Sigmoid colon (tissue), 6 donors: ENCODE measurements at regions not wholly inside any gene's neighbourhood (a gene's known extent, or its start where the extent isn't known, plus 50 kb on each side); places are given as distances from the start of the nearest gene placed in this dataset.

ENCODE experiments used
- DNase-seq: peaks from one replicate; pipeline ENCODE4 v3.0.0-alpha.2; 2019
- H3K27ac ChIP-seq, 4 donors: fragments of 200-600 bp; sonication (generic); one replicate each; pipeline ENCODE4 v1.5.1; 2016 to 2019; ENCODE audit warnings: mild to moderate bottlenecking in 1 of 4
- H3K27me3 ChIP-seq, 3 donors: fragments of 200-600 bp; sonication (generic); one replicate each; pipeline ENCODE4 v1.5.1; 2019; ENCODE audit warnings: mild to moderate bottlenecking in 1 of 3
- H3K36me3 ChIP-seq, 4 donors: fragments of 200-600 bp; sonication (generic); one replicate each; pipeline ENCODE4 v1.5.1; 2016 to 2019
- H3K4me1 ChIP-seq, 4 donors: fragments of 200-600 bp; sonication (generic); one replicate each; pipeline ENCODE4 v1.5.1; 2017 to 2019
- H3K4me3 ChIP-seq, 4 donors: fragments of 200-600 bp; sonication (generic); one replicate each; pipeline ENCODE4 v1.5.1; 2017 to 2019; ENCODE audit warnings: mild to moderate bottlenecking in 2 of 4, moderate library complexity in 1 of 4
- H3K9me3 ChIP-seq, 4 donors: fragments of 200-600 bp in 3 of 4; sonication (generic) in 3 of 4; one replicate each; pipeline versions ENCODE4 v1.5.1 to v1.6.1; 2013 to 2019
- EP300 ChIP-seq, 4 donors: sonication (generic); formaldehyde crosslinking; IDR thresholded peaks; one replicate each; pipeline ENCODE4 v1.6.1; 2017; ENCODE audit warnings: antibody characterized with exemption in 4 of 4
- POLR2A ChIP-seq, 2 donors: fragments of 450-650 bp; IDR thresholded peaks; one replicate each; pipeline ENCODE4 v1.6.1; 2016; ENCODE audit warnings: antibody characterized with exemption in 2 of 2, mild to moderate bottlenecking in 2 of 2, moderate library complexity in 2 of 2
- POLR2AphosphoS5 ChIP-seq, 4 donors: sonication (generic); formaldehyde crosslinking; IDR thresholded peaks; one replicate each; pipeline ENCODE4 v1.6.1; 2017; ENCODE audit warnings: antibody characterized with exemption in 4 of 4
- WGBS, 2 donors: extraction: QIAGEN DNeasy Blood & Tissue Kit; methylation state at CpG; one replicate each; pipeline ENCODE4 v1.1.7; 2013; 5-methylcytosine and 5-hydroxymethylcytosine counted together
- intact Hi-C: fragments of 100-400 bp; cut with DNase I; formaldehyde crosslinking; loops from one replicate; pipeline ENCODE4 v1.15.1; 2023
- TF ChIP-seq, protein P1 (sequence below), 4 experiments: fragments of 450-650 bp in 3 of 4; fragments of 200-600 bp in 1 of 4; IDR thresholded peaks; one replicate each; pipeline ENCODE4 v1.5.1; 2016 to 2019; ENCODE audit warnings: antibody characterized with exemption in 4 of 4, mild to moderate bottlenecking in 3 of 4, moderate library complexity in 2 of 4
- donor health status: healthy with polysubstance abuse.
- donor health status: healthy.

DNA sequence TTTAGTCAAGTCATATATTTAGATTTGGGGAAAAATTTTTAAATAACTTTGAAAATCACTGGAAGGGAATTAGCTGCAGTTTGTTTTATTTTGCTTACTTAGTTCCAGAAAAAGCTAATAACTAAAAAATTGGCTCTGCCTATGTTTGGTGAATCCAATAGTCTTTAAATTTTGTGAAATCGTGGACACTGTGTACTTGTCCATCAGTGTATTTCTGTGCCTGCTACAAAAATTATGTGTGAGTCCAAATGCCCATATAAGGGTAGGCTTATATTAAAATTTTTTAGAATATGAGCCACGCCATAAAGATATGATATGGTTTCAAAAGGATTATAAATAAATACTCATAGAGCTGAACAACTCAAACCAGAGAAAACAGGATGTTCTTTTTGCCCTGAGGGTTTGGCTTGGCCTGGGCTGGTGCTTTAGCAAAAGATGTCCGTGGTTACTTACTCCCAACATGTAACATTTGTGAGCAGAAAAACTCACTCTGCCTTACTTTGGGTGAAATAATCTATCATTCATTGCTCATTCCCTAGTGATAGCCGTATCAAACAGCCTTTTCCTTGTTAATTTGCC, 133.2 kb upstream of the PRLR start:
- Histone ChIP-seq H3K27ac (no peak overlapping the region), H3K4me1 (no peaks in the 10 kb centered on the region), H3K36me3 (no peaks in the 10 kb centered on the region), H3K27me3 (no peaks in the 10 kb centered on the region), H3K9me3 (no peaks in the 10 kb centered on the region), H3K4me3 (no peak overlapping the region)
- WGBS, 2 donors = 80 to 87% methylated on average over 4 of the region's 4 CpGs
- intact Hi-C loops = no loop called here
- TF ChIP-seq POLR2A (IDR thresholded peaks at IDR 0.05) = no peak
- TF ChIP-seq, protein P1, sequence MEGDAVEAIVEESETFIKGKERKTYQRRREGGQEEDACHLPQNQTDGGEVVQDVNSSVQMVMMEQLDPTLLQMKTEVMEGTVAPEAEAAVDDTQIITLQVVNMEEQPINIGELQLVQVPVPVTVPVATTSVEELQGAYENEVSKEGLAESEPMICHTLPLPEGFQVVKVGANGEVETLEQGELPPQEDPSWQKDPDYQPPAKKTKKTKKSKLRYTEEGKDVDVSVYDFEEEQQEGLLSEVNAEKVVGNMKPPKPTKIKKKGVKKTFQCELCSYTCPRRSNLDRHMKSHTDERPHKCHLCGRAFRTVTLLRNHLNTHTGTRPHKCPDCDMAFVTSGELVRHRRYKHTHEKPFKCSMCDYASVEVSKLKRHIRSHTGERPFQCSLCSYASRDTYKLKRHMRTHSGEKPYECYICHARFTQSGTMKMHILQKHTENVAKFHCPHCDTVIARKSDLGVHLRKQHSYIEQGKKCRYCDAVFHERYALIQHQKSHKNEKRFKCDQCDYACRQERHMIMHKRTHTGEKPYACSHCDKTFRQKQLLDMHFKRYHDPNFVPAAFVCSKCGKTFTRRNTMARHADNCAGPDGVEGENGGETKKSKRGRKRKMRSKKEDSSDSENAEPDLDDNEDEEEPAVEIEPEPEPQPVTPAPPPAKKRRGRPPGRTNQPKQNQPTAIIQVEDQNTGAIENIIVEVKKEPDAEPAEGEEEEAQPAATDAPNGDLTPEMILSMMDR (IDR thresholded peaks at IDR 0.05) = no peak
- TF ChIP-seq POLR2AphosphoS5 (IDR thresholded peaks at IDR 0.05) = no peak
- no peak for TF ChIP-seq EP300 (IDR thresholded peaks at IDR 0.05)
- DNase-seq = no peak

DNA sequence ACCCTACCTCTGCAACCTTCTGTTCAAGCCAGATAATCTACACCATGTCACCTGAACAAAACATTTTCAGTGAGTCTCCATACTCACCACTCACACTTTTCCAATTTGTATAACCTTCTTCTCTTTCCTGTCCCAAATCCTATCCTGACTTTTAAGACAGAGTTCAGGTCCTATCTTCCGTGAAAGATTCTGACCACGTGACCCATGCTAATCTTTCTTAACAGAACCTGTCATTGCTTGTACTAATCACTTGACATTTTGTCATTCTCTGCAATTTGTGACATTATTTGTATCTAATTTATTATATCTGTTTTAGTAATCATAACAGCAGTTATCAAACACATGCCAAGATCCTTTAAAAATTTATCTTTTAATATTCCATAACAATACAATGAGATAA, 132.5 kb upstream of the PRLR start:
- intact Hi-C loops = no loop called here
- H3K4me3 ChIP-seq = no peak overlapping the region
- TF ChIP-seq EP300 (IDR thresholded peaks at IDR 0.05) = no peak
- TF ChIP-seq, protein P1 (IDR thresholded peaks at IDR 0.05) = no peak
- TF ChIP-seq POLR2A (IDR thresholded peaks at IDR 0.05) = no peak
- no peak for TF ChIP-seq POLR2AphosphoS5 (IDR thresholded peaks at IDR 0.05)
- WGBS, 2 donors = 91 to 95% methylated on average over 2 of the region's 2 CpGs
- no peaks in the 10 kb centered on the region for H3K9me3 ChIP-seq
- no peaks in the 10 kb centered on the region for H3K4me1 ChIP-seq
- no peaks in the 10 kb centered on the region for H3K36me3 ChIP-seq
- DNase-seq = no peak
- no peak overlapping the region for H3K27ac ChIP-seq
- no peaks in the 10 kb centered on the region for H3K27me3 ChIP-seq

DNA sequence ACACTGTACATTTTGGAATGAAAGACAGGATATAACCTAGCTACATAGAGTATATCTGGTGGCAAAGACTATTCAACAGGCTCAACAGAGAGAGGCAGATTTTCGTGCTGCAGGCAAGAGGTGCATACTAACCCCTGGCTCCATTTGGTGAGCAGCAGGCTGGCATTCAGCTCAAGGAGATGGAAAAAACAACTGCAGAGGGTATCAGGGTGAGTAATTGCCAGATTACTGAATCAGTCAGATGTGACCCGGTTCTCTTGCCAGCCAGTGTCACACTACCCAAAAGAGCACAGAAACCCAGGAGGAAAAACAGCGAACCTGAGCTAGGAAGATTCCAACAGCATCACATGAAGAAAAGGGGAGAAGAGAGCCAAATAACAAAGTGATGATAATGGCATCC, 130.4 kb upstream of the PRLR start:
- H3K36me3 ChIP-seq = no peaks in the 10 kb centered on the region
- intact Hi-C loops = no loop called here
- H3K27me3 ChIP-seq = no peaks in the 10 kb centered on the region
- no peak overlapping the region for H3K4me3 ChIP-seq
- H3K27ac ChIP-seq = no peak overlapping the region
- no peak for TF ChIP-seq EP300 (IDR thresholded peaks at IDR 0.05)
- TF ChIP-seq, protein P1 (IDR thresholded peaks at IDR 0.05) = no peak
- TF ChIP-seq POLR2AphosphoS5 (IDR thresholded peaks at IDR 0.05) = no peak
- TF ChIP-seq POLR2A (IDR thresholded peaks at IDR 0.05) = no peak
- H3K4me1 ChIP-seq = no peaks in the 10 kb centered on the region
- WGBS, 2 donors = 62 to 88% methylated on average over 3 of the region's 3 CpGs
- H3K9me3 ChIP-seq = no peaks in the 10 kb centered on the region
- DNase-seq = no peak

DNA sequence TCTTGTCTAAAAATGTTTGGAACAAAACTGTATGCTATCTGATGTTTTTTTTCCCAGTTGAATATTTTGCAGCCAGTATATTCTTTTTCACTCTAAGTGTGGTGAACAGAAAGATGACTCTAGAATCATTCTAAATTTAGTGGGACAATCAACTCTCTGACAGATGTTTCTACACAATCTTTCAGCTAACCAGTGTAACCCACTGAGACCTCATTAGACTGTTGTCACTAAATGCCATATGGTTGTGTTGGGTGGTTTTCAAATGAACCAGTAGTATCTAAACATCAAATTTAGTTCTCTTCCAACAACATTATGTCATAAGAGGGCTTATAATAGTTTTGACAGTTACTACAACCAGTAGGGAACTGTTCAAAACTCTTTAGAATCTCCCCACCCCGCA, 129.6 kb upstream of the PRLR start:
- intact Hi-C loops = no loop called here
- 74 to 95% methylated on average over 1 of the region's 1 CpG for WGBS, 2 donors
- Histone ChIP-seq H3K27ac (no peak overlapping the region), H3K9me3 (no peaks in the 10 kb centered on the region), H3K36me3 (no peaks in the 10 kb centered on the region), H3K4me3 (no peak overlapping the region), H3K27me3 (no peaks in the 10 kb centered on the region), H3K4me1 (peaks cover 0 to under 1% (median 0%) of the 10 kb centered on the region in 4 donors)
- no peak for DNase-seq
- TF ChIP-seq, protein P1 (IDR thresholded peaks at IDR 0.05) = no peak
- no peak for TF ChIP-seq EP300 (IDR thresholded peaks at IDR 0.05)
- no peak for TF ChIP-seq POLR2AphosphoS5 (IDR thresholded peaks at IDR 0.05)
- no peak for TF ChIP-seq POLR2A (IDR thresholded peaks at IDR 0.05)

DNA sequence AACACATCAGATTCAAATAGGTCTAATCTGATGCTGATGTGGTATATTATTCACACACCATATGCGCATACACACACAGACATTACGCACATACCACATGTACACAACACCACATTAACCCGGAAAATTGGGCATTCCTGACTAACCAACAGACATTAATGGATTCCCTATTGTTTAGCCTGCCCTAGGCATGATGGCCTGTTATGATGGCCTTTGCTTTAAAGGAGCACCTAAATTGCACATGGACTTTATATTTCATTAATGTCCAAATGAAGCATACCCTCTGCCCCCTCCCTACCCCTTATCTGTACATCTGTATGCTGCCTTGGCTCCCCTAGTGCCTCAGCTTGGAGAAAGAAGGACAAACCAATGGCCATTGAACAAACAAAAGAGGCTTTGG, 127.7 kb upstream of the PRLR start:
- no peak for TF ChIP-seq EP300 (IDR thresholded peaks at IDR 0.05)
- TF ChIP-seq POLR2A (IDR thresholded peaks at IDR 0.05) = no peak
- TF ChIP-seq POLR2AphosphoS5 (IDR thresholded peaks at IDR 0.05) = no peak
- TF ChIP-seq, protein P1 (IDR thresholded peaks at IDR 0.05) = no peak
- peaks cover 0 to 10% (median 0%) of the 10 kb centered on the region in 4 donors for H3K4me1 ChIP-seq
- no peak overlapping the region for H3K4me3 ChIP-seq
- 94 to 95% methylated on average over 3 of the region's 3 CpGs for WGBS, 2 donors
- DNase-seq = no peak
- no peaks in the 10 kb centered on the region for H3K27me3 ChIP-seq
- intact Hi-C loops = no loop called here
- no peaks in the 10 kb centered on the region for H3K36me3 ChIP-seq
- H3K27ac ChIP-seq = no peak overlapping the region
- H3K9me3 ChIP-seq = no peaks in the 10 kb centered on the region
